ENCODE measurements at regions not wholly inside any gene's neighbourhood (a gene's known extent, or its start where the extent isn't known, plus 50 kb on each side); places are given as distances from the start of the nearest gene placed in this dataset.

DNA sequence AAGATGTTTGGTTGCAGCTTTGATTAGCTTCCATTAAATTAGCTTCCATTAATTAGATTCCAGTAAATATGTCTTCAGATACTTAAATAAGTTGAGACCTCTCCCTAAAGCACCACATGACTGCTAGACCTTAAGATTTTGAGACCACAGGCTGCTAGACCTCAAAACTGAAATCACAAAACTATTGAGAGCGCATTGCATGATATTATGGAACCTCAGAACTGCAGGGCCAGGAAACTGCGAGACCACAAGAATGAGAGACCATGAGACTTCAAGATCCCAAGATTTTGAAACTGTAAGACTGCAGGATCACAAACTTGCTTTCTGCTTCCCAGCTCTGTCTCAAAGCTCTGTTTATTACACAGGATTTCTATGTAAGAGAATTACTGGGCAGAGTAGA is 87.4 kb downstream of the TRIM42 start:
- TF ChIP-seq, protein P1, sequence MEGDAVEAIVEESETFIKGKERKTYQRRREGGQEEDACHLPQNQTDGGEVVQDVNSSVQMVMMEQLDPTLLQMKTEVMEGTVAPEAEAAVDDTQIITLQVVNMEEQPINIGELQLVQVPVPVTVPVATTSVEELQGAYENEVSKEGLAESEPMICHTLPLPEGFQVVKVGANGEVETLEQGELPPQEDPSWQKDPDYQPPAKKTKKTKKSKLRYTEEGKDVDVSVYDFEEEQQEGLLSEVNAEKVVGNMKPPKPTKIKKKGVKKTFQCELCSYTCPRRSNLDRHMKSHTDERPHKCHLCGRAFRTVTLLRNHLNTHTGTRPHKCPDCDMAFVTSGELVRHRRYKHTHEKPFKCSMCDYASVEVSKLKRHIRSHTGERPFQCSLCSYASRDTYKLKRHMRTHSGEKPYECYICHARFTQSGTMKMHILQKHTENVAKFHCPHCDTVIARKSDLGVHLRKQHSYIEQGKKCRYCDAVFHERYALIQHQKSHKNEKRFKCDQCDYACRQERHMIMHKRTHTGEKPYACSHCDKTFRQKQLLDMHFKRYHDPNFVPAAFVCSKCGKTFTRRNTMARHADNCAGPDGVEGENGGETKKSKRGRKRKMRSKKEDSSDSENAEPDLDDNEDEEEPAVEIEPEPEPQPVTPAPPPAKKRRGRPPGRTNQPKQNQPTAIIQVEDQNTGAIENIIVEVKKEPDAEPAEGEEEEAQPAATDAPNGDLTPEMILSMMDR (IDR thresholded peaks at IDR 0.05), result no peak
- TF ChIP-seq, protein P2, sequence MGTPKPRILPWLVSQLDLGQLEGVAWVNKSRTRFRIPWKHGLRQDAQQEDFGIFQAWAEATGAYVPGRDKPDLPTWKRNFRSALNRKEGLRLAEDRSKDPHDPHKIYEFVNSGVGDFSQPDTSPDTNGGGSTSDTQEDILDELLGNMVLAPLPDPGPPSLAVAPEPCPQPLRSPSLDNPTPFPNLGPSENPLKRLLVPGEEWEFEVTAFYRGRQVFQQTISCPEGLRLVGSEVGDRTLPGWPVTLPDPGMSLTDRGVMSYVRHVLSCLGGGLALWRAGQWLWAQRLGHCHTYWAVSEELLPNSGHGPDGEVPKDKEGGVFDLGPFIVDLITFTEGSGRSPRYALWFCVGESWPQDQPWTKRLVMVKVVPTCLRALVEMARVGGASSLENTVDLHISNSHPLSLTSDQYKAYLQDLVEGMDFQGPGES (IDR thresholded peaks at IDR 0.05; ENCODE audit: low read depth, low read length), result no peak
- TF ChIP-seq EZH2phosphoT487 (IDR thresholded peaks at IDR 0.05; ENCODE audit: borderline replicate concordance, low read depth), result no peak
- no peak for TF ChIP-seq RCOR1 (IDR thresholded peaks at IDR 0.05; ENCODE audit: low read length)
- no peak for TF ChIP-seq TAF1 (IDR thresholded peaks at IDR 0.05; ENCODE audit: borderline replicate concordance, low read depth, low read length)
- TF ChIP-seq JUND (IDR thresholded peaks at IDR 0.05), result no peak
- TF ChIP-seq SIN3A (IDR thresholded peaks at IDR 0.05; ENCODE audit: borderline replicate concordance, low read depth, low read length), result no peak
